GM12891 (cell line): ENCODE measurements at regions not wholly inside any gene's neighbourhood (a gene's known extent, or its start where the extent isn't known, plus 50 kb on each side); places are given as distances from the start of the nearest gene placed in this dataset.

Experiments
- POLR2A ChIP-seq: IDR thresholded peaks from 2 replicates; pipeline ENCODE4 v1.6.1; 2011; ENCODE audit warnings: low read depth, low read length, control low read depth
- POLR2AphosphoS5 ChIP-seq: IDR thresholded peaks from 2 replicates; pipeline ENCODE4 v1.6.1; 2011; ENCODE audit warnings: low read depth, low read length, control low read depth

- no peak for TF ChIP-seq POLR2A
- TF ChIP-seq POLR2AphosphoS5, result no peak
These were observed 427.3 kb downstream of the DCDC2C start for GRCh38 chr2:4130651-4131050.
